GM18909 (cell line): ENCODE measurements at regions not wholly inside any gene's neighbourhood (a gene's known extent, or its start where the extent isn't known, plus 50 kb on each side); places are given as distances from the start of the nearest gene placed in this dataset.

Experiments
- ATAC-seq: cut with Tn5 transposase; IDR thresholded peaks from one replicate; pipeline ENCODE4 v1.9.1; 2021; ENCODE audit warnings: mild to moderate bottlenecking; ENCODE audit not compliant: unreplicated experiment, poor library complexity

- ATAC-seq, result no peak
Observed at GRCh38 chr2:9769171-9770005, 73.9 kb upstream of the TAF1B start.

GRCh38 chr2:9770006-9770307 lies 73.3 kb upstream of the TAF1B start:
- ATAC-seq, result no peak

- no peak for ATAC-seq
Observed at GRCh38 chr2:9770308-9771100, 72.8 kb upstream of the TAF1B start.

- ATAC-seq, result no peak
Observed at GRCh38 chr2:9771101-9771449, 72.2 kb upstream of the TAF1B start.

GRCh38 chr2:9771481-9772017 lies 71.7 kb upstream of the TAF1B start:
- no peak for ATAC-seq

GRCh38 chr2:9772035-9772998 lies 71.0 kb upstream of the TAF1B start:
- ATAC-seq, result no peak

- ATAC-seq, result no peak
Observed at GRCh38 chr2:9772999-9773902, 70.0 kb upstream of the TAF1B start.

- no peak for ATAC-seq
Observed at GRCh38 chr2:9773903-9774239, 69.4 kb upstream of the TAF1B start.

- ATAC-seq, result no peak
Observed at GRCh38 chr2:9774266-9774665, 69.0 kb upstream of the TAF1B start.

GRCh38 chr2:9775351-9775750 lies 67.9 kb upstream of the TAF1B start:
- no peak for ATAC-seq

- no peak for ATAC-seq
Observed at GRCh38 chr2:9775999-9776712, 67.1 kb upstream of the TAF1B start.

- ATAC-seq, result no peak
Observed at GRCh38 chr2:9777081-9777480, 66.2 kb upstream of the TAF1B start.

- no peak for ATAC-seq
Observed at GRCh38 chr2:9778012-9778411, 65.3 kb upstream of the TAF1B start.

- ATAC-seq, result no peak
Observed at GRCh38 chr2:9778471-9779316, 64.6 kb upstream of the TAF1B start.

- ATAC-seq, result no peak
Observed at GRCh38 chr2:9779596-9780264, 63.5 kb upstream of the TAF1B start.

- no peak for ATAC-seq
Observed at GRCh38 chr2:9780368-9781130, 62.7 kb upstream of the TAF1B start.

- ATAC-seq, result no peak
Observed at GRCh38 chr2:9781252-9781651, 62.0 kb upstream of the TAF1B start.
